GM19463 (cell line): ENCODE measurements at regions not wholly inside any gene's neighbourhood (a gene's known extent, or its start where the extent isn't known, plus 50 kb on each side); places are given as distances from the start of the nearest gene placed in this dataset.

Source experiments
- ATAC-seq: cut with Tn5 transposase; IDR thresholded peaks from one replicate; pipeline ENCODE4 v1.9.1; 2021; ENCODE audit warnings: mild to moderate bottlenecking, moderate library complexity; ENCODE audit not compliant: unreplicated experiment

GRCh38 chr17:15048933-15049794 lies 216.0 kb downstream of the PMP22 start:
- no peak for ATAC-seq

DNA sequence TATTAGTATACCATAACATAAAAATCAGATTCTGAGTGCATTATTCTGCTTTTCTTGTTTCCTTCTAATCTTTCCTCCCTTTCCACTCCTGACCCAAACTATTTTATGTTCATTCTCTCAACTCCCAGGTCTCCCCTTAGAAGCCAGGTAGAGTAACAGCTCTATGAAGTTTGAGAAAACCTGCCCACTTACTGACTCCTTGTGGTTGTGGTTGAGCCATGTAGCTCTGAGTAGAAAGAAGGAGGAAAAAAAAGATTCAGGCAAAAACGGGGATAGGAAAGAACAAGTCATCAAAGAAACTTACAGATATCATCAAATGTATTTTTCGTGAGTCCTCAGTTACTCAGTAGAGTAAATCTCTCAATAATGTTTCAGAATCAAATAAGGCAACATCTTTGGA lies 216.7 kb downstream of the PMP22 start:
- ATAC-seq, result no peak

- no peak for ATAC-seq
Measured at GRCh38 chr17:15042311-15042710, 222.8 kb downstream of the PMP22 start.

DNA sequence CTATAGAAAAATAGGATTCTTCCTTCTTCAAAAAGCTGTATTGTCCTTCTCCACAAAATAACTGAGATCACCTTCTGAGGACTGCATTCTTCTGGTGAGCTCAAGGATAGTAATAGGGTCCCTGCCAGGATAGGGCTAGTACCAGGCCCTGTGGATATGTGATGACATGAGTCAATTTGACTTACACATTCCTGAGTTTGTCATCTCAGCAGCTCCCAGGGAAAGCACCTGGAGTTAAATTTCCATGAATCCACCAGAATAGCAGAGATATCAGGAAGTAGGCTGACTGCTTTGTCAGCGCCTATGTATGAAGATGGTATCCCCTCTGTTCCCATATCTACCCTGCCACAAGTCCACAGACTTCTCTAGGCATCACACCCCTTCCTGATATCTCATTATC lies 225.8 kb downstream of the PMP22 start:
- no peak for ATAC-seq

- no peak for ATAC-seq
Measured at GRCh38 chr17:15038656-15039055, 226.5 kb downstream of the PMP22 start.

GRCh38 chr17:15036238-15036637 lies 228.9 kb downstream of the PMP22 start:
- ATAC-seq, result no peak

GRCh38 chr17:15031975-15032374 lies 233.2 kb downstream of the PMP22 start:
- no peak for ATAC-seq

DNA sequence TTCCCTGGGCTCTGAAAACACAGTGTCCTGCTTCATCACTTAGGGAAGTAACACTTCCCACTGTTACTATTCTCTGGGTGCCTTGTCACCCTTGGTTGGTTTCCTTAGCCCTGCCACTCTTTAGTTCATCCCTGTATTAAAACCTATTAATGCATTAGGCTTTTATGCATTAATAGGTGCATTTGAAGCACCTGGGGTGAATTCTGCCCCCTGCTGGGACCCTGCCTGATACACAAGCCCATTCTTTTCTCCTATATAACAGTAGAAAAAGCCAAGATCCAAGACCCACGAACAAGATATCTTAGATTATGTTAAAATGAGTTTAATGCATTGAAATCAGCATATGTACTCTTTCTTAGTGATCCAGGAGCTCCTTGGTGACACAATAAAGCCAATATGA lies 235.7 kb downstream of the PMP22 start:
- no peak for ATAC-seq

- no peak for ATAC-seq
Measured at GRCh38 chr17:15027853-15028252, 237.3 kb downstream of the PMP22 start.

DNA sequence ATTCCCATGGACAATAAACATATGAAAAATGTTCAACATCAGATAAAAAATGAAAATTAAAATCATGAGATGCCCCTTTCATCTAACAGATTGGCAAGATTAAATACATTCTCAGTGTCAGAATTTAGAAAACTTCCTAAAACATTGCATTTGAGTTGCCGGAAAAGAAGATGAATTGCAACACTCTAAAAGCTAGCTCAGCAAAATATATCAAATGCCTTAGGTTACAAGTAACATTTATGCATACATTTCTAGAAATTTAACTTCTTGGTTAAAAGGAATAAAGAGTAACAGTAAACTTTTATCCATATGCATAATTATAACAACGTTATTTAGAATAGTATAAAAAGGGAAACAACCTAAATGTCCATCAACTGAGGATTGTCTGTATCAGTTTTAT lies 239.0 kb downstream of the PMP22 start:
- no peak for ATAC-seq

DNA sequence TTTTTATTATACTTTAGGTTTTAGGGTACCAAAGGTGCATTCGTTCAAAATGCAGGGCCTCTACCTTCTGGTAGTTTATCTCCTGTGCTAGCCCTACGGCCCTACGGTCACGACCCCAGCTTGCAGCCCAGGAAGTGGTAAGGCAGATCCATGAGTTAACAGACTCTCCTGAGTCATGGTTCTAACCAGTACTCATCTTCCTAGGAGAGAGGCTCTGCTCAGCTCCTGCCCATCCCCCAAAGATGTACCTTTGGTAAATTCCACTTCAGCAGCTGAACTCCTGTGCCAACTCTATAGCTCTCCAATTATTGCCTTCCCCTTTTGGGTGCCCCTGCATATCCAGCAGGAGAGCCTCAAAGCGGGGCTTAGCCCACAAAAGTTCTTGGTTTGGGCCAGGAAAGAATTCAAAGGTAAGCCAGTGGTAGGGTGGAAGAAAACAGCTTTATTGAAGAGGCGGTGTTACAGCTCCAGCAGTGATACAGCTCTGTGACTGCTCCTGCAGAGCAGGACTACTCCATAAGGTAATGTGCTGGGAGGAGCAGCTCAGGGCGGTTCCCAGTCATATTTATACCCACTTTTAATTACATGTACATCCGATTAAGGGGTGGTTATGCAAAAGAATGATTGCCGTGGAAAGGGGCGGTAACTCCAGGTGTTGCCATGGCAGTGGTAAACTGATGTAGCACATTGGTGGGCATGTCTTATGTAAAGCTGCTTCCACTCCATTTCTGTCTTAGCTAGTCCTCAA lies 241.4 kb downstream of the PMP22 start:
- ATAC-seq, result no peak

DNA sequence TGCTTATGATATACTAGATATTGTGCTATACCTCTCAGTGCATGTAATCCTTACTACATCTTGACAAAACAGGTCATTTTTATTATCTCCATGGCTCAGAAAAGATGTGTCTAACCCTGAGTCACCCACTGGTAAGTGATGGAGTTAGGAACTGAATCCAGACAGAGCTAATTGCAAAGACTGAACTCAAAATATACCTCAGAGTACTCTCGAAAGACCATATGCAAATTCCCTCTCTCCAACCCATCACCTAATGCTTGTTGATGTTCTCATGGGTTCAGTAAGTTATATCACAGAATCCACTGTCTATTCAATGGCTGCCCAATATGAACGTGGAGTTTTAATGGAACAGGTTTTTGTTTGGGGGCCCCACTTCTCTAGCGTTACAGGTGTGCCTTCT lies 246.0 kb downstream of the PMP22 start:
- no peak for ATAC-seq

GRCh38 chr17:15012351-15012980 lies 252.7 kb downstream of the PMP22 start:
- no peak for ATAC-seq

GRCh38 chr17:15009087-15009486 lies 256.0 kb downstream of the PMP22 start:
- no peak for ATAC-seq

GRCh38 chr17:15007147-15007553 lies 258.0 kb downstream of the PMP22 start:
- ATAC-seq, result no peak

- no peak for ATAC-seq
Measured at GRCh38 chr17:15006421-15007128, 258.6 kb downstream of the PMP22 start.

- ATAC-seq, result no peak
Measured at GRCh38 chr17:15000661-15001060, 264.5 kb downstream of the PMP22 start.

- no peak for ATAC-seq
Measured at GRCh38 chr17:14997290-14997689, 267.8 kb downstream of the PMP22 start.

DNA sequence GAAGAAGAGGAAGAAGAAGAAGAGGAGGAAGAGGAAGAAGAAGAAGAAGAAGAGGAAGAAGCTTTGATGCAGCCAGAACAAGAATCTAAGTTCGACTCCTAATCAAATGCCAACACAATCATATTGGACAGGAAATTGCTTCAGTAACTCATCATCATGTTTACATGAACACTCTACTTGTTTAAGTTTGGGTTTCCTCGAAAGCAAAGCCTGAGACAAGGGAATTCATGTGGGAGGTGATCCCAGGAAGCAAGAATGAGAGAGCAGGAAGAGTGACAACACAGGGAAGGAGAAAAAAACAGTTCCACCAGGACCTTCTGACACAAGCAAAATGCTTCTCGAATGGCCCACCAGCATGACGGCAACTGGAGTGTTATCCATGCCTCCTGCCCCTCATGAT lies 279.0 kb downstream of the PMP22 start:
- ATAC-seq, result no peak

GRCh38 chr17:14972844-14973243 lies 292.3 kb downstream of the PMP22 start:
- no peak for ATAC-seq

GRCh38 chr17:14971054-14971453 lies 294.1 kb downstream of the PMP22 start:
- no peak for ATAC-seq
